ENCODE measurements at regions not wholly inside any gene's neighbourhood (a gene's known extent, or its start where the extent isn't known, plus 50 kb on each side); places are given as distances from the start of the nearest gene placed in this dataset.
A peak's percentile ranks its signal among the peaks of the same experiment; 100 is the strongest.
"Not testable (repeated sequence)": the region's sequence is repeated elsewhere in the genome, so short reads cannot be mapped to it uniquely, and the experiment has no call there.

DNA sequence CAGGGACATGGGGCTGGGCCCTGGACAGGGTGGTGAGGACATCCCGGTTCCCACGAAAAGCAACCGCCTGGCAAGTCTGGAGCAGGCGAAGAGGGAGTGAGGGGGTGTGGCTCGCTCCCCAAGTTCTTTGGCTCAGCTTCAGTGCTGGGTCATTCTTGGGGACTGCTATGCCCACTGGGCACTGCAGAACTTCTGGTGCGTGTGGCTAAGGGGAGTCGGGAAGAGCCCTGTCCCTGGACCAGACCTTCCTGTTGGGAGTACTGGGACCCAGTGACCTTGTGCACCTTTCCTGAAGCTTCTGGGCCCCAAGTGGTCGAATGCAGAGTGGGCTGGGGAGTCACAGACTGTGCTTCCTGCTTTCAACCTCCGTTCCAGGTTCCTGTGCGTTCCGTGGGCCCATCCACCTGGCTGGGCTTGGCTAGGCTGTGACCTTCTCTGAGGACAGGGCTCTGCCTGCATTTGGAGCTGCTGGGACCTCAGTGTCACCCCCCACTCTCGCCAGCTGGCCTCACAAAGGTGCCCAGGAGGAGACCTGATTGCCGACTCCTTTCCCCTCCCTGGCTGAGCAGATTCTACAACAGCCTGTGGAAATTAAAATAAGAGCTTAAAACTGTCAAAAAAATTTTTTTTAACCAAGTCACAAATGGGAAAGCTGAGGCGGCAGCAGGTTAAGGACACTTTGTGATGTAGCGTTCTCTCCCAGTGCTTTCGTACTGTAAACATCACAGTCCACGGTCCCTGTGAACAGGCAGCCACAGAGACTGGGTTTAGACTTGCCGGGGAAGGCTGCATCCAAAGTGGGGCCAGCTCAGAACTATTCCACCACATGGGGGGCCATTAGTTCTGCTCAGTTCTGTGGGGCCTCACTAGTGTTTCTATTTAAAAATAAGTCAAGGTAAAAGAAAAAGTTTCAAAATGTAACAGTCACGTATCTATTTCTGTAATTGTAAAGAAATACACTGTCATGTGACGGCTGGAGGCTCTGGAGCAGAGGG lies 63.8 kb upstream of the WNT7B start:
- DNase-seq = no peak

DNA sequence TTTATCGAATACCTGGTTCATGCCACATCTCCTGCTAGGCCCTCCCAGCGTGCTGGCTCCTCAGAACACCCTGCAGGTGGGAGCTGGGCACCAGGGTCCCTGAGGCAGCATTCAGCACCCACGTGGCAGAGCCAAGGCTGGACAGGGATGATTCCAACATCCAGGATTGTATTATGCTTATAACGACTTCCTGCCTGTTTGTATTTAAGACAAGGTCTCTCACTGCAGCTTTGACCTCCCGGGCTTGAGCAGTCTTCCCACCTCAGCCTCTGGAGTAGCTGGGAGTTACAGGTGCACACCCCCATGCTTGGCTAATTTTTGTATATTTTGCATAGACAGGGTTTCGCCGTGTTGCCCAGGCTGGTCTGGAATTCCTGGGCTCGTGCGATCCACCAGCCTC lies 64.7 kb upstream of the WNT7B start:
- no peak for DNase-seq

DNA sequence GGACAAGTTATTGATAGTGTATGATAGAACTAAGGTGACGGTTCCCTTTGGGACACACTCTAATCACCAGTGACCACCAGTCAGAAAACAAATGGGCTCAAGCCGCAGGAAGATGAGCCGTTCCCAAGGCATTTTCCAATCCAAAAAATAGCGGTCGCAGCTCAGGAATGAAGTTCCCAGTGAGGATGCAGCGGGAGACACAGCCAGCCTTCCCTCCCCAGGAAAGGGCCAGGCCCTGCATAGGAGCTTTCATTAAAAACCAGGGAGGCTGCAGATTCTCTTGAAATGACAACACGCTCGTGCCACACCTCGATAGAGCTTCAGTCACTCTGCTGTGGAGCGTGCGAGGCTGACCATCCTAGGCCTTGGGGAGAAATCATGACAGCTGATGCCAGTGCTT lies 65.8 kb upstream of the WNT7B start:
- no peak for DNase-seq

DNA sequence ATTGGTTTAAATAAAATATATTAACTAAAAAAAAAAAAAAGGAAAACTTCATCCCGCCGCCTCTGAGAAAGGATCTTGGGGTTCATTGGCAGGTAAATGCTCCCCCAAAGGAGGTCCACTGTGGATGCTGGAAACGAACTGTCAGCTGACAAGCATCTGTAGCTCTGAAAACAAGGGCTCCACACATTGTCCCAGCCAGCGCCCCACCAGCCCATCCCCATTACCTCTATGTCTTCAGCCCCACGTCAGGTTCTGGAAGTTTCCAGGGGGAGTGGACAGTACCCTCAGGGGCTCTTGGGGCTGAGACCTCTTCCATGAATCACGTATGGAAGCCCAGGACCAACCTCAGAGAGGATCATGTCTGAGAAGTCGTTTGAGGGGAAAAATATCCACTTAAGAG lies 66.4 kb upstream of the WNT7B start:
- no peak for DNase-seq

DNA sequence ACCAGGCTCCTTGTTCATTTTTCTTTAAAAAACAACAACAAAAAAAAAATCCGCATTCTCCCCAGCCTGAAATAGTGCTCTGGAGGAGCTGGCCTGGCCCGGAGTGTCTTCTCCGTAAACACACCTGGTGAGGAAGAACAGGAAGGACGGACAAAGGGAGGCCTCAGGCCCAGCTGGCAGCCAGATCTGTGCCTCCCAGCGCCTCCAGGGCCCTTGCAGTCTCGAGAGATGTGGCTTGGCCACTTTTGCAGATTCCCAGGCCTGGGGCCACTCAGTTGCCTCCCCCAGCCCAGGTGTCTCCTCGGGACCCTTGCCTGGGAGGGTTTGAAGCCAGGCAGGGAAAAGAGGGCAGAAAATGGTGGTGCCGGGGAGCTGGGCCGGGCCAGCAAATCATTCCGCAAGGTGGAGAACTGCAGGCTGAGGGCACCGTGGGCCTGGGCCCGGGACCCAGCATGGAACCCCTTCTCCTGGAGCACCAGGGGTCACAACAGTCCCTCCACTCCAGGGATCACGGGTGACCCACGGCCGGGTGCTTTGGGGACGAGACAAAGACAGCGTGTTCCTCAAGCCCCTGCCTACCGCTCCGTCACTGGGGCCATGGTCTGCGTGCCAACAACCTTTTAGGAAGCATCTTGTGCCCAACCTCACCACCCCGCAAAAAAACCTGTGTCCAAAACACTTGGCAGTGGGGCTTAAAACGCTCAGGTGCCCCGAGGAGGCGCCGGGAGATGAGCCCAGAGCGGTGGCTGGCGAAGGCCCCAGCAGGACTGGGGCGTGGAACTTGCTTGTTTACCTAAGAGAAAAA lies 67.1 kb upstream of the WNT7B start:
- peak in 1 of 2 donors; percentile 27 for DNase-seq

DNA sequence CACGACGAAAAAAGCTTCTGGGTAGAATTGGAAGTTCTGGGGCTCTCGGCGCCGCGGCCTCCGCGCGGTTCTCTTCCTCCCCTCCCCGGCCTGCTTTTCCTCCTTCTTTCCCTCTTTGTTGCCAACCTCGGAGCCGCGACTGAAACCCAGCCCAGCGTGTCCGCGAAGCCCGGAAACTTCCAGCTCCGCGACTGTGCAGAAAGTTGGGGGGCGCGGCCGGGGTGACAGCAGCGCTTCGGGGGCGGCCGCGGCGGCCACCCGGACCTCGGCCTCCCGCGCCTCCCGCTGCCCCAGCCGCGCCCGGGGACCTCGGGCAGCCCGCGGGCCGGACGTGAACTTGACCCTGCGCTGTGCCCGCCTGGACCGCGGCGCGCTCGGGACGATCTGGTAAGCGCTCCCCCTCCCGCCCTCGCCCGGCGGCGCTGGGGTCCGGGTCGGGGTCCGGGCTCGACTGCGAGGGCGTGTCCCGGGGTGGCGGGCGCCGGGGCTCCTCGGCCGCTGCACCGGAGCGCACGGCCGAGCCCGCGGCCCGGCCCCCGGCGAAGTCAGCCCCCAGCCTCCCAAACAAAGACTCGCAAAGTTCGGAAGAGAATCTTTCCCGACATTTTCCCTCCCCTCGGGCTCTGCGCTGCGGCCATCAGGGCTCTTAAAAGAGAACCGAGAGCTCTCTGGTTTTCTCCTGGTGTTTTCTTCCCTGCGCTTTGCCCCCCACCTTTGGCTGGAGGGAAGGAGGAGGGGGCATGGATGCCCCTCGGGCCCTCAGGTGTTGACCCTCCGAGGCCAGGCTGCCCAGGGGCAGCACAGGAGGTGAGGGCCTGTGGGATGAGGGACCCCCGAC lies 67.9 kb upstream of the WNT7B start:
- DNase-seq = peak; percentile 51

DNA sequence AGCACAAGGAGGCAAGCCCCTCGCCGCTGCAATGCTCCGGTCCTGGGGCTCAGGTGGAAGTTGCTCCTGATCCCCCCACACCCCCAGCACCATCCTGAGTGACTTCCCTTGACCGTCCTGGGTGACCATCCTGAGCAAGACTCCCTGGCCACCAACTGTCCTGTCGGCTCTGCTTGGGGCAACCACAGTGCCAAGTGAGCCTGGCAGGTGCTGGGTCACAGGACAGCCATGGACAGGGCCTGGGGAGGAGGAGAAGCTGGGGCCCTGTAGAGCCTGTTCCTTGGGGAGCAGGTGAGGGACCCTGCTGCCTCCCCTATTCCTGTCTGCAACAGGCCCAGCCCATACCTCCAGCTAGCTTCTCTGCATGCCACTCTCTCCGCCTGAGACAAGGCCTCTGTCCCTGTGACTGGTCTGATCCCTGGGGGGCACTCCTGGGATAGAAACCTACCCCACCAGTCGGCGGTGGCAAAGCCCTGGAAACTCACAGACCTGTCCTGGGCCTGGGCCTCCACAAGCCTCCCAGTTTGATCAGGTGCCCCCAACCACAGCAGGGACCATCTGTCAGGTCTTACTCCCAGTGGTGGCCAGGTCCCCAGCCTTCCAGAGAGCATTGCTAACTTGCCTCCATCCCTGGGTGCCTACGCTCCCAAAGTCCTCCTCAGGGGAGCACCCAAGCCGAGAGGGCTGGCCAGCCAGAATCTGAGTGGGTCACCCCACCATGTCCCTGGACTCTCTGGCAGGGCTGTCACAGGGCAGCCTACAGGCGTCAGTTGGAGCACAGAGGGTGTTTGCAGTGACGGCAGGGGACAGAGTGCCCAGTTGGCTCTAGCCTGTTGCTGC lies 68.7 kb upstream of the WNT7B start:
- no peak for DNase-seq

DNA sequence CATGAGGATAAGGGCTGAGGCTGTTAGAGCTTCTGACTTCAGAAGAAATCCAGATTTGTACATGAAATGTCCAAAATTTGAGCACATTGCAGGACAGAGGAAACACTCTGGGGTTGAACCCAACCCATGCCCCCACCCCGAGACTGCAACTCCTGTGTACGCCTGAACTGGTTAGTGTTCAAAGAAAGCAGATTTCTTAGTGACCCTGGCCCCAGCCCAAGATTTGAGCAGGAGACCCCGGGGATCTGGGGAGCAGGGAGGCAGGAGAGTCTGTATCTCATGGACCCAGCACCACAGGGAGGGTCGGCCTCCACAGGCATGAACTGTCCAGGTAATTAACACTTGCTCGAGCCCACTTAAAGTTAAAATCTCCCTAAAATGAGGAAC lies 69.3 kb upstream of the WNT7B start:
- DNase-seq = no peak

DNA sequence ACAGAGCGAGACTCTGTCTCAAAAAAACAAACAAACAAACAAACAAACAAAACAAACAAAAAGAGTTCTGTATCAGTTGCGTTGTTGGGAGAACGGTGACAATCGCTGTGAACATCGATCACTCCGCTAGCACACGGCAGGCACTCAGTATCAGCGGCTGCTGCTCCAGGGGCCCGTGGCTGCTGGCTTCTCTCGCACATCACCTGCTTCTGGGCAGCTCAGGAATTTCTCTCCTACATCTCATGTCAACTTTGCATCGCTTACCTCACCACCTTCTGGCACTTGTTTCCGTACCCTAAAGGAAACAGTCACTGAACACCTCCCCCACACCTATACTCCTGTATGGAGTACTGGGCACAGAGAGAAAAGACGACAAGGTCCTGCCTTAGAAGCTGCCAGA lies 70.3 kb upstream of the WNT7B start:
- no peak for DNase-seq

DNA sequence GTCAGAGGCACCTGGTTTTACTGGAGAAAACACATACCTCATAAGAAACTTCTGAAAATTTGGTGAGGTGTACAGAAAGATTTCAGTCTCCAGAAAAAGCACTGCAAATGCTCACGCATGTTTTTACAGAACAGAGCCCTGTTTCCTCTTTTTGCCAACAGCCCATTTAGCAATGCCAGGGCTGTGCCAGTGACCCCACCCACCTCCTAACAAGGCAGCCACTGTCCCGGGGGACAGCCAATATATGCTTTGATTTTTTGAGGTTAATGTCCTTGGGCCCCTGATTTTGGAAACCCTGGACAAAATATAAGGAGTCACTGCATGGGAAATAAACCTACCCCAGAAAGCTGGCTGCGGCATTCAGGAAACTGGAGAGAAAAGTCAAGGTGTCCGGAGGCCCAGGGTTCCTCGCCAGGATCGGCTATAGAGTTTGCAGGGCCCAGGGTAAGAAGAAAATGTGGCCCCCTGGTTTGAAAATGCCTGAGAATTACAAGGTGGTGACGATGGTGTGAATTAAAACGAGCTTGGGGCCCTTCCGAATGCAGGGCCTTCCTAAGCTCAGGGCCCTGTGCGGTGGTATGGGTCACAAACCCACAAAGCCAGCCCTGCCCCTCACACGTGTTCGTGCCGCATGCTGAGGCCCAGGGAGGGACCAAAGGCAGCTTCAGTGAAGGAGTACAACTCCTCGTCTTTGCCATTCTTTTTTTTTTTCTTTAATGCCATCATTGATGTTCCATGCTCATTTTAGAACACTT lies 71.1 kb upstream of the WNT7B start:
- no peak for DNase-seq

DNA sequence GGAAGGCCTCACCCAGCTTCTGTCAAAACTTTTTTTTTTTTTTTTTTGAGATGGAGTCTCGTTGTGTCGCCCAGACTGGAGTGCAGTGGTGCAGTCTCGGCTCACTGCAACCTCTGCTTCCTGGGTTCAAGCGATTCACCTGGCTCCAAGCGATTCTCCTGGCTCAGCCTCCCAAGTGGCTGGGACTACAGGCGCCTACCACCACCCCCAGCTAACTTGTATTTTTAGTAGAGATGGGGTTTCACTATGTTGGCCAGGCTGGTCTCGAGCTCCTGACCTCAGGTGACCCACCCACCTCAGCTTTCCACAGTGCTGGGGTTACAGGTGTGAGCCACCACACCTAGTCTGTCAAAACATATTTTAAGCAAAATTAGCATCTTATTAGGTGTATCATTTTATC lies 71.7 kb upstream of the WNT7B start:
- DNase-seq = not testable (repeated sequence)

DNA sequence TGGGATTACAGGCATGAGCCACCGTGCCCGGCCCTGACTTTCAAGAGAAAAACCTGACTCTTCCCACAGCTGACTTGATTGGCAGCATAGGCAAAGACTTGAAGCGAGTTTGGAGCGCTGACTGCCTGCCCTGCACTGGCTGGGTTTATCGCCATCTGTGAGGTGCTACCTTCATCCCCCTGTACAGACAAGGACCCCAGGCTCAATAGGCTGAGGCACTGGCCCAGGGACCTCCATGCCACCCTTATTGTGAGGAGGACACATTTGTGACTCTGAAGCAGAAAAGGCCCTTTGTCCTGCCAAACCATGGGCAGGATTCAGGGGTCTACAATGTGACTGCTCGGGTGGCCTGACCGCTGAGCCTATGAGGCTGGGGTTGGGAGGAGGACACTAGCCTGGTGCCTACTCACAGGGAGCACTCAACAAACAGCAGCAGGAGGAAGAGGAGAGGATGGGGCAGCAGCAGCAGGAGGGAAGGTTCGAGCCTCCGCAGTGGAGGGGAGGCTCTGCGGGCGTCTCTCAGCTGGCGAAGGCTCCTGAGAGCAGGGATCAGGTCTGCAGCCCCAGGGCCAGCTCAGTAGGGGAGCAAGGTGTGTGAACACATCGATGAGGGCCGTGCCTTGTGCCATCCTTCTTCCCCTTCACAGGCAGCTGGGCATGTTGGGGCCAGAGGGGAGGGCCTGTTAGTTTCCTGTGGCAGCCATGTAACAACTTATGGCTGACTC lies 72.9 kb upstream of the WNT7B start:
- no peak for DNase-seq

DNA sequence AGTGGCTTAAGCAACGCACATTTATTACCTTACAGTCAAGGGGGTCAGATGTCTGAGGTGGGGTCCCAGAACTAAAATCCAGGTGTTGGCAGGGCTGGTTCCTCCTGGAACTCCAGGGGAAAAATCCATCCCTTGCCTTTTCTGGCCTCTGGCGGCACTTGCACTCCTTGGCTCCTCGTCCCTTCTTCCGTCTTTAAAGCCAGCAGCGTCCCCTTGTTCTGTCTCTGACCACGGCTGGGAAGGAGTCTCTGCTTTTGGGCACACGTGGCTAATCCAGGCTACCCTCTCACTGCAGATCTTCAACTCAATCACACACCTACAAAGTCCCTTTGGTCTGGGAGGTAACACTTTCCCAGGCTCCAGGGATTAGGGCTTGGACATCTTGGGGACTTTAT lies 73.5 kb upstream of the WNT7B start:
- no peak for DNase-seq

DNA sequence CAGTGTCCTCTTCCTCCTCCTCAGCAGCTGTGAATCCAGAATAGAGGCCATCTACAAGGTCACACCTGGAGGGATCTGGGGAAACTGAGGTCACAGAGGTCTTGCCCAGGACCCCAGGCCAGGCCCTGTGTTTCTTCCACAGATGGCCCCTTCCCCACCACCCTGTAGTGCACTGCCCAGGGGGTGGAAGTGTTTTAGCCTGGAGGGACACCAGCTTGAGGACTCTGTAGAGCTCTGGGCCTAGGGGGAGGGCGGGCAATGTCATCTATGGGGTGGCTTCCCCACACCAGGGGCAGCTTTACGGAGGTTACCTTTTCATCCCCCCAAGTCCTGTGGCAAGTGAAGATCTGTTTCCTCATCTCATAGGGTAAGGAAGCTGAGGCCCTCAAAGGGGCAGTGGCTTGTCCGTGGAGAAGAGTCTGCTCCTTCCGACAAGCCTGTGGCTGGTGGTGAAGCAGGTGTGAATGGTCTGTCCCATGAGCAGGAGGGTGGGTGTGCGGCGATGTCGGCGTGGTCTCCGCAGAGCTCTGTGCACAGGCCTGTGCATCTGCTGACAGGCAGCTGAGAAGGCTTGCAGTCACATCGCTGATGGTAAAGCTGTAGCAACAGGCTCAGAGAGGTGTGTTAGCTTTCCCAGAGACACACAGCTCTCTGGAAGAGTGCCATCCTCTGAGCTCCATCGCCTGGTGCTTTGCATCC lies 74.1 kb upstream of the WNT7B start:
- no peak for DNase-seq

DNA sequence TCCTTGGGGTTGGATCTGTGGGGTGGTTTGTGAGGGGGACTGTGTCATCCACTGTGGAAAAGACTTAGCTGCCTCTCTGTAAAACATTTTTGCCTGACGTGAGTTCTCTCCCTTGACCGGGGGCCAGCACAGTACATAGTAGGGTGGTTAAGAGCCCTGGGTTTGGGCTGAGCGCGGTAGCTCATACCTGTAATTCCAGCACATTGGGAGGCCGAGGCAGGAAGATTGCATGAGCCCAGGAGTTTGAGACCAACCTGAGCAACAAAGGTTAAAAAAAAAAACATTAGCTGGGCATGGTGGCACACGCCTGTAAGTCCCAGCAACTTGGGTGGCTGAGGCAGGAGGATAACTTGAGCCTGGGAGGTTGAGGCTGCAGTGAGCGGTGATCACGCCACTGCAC lies 74.7 kb upstream of the WNT7B start:
- no peak for DNase-seq

DNA sequence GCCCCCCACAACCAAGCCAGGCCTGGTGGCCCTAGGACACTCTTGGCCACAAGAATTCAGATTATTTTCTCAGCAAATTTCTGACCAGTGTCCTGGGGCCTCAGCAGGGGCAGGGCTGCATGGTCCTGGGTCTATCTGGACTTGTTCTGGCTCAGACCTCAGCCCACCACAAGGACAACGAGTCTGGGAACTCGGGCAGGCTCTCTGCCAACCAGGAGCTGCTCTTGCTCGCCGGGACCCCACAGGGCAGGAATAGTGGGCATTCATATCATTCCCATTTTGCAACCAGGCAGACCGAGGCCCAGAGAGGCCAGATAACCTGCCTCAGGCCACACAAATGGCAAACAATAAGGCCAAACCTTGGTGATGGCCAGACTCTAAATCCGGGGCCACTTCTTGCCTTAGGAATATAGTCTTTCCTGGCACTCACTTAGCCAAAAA lies 75.4 kb upstream of the WNT7B start:
- no peak for DNase-seq

DNA sequence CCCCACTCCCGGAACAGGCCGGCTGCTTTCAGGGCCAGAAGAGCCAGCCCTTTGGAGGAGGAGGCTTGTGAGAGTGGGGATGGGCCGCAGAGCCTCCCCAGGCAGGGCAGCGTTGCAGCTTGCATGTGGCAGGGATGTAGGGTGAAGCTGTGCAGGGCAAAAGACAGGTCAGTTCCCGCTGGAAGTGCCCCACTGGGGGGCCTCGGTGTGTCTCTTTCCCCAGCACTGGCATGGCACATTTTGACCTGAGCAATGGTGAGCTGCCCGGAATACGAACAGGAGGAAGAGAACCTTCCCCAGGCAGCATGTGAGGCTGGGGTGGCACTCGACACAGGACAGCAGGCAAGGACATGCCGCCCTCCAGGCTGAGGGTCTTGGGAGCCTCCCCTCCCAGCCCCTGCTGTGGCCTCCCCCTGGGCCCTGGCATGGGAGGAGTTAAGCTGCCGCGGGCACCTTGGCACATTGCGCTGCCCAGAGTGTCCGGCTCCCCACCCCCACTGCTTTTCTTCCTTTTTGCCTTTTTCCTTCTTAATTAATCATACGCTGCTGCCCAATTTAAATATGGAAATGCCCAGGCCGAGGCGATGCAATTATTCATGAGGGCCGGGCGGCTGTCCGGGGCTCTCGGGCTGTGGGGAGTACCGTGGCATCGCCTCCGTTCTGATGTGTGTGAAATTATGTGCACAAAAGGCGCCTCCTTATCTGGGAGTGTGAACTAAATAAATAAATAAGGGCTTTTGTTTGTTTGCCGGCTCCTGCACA lies 76.0 kb upstream of the WNT7B start:
- peak; percentile 43 to 45 for DNase-seq

DNA sequence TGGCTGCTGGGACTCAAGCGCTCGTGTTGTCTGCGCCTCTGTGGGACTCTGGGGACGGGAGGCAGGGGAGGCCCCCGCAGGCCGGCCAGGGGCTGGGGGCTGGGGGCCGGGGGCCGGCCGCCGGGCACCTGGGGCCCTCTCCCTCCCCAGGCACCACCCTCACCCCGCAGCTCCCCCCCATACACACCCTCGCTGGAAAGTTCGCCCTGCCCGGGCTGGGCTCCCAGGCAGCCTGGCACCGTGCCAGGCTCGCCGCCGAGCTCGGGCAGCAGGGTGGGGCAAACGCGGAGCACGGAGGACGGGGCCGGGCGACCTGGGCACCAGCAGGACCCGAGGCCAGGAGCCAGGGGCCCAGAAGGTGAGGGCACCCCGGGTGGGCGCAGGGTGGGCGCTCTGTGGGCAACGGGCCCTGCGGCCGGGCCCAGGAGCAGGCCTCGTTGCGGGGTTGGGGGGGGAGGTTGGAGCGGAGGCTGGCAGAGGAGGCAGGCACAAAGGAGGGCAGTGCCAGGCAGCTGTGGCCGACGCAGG lies 76.7 kb upstream of the WNT7B start:
- peak; percentile 59 to 64 for DNase-seq
